H1 (cell line): ENCODE measurements at regions not wholly inside any gene's neighbourhood (a gene's known extent, or its start where the extent isn't known, plus 50 kb on each side); places are given as distances from the start of the nearest gene placed in this dataset.

Source experiments
- CTCF ChIA-PET: fragments of 300-600 bp; sonication (Branson Sonifier 250); formaldehyde crosslinking; loops from one replicate; lab custom pipeline; 2021; ENCODE audit not compliant: partially characterized antibody; lab: Charles Lee
- POLR2A ChIA-PET: fragments of 300-600 bp; sonication (Branson Sonifier 250); formaldehyde crosslinking; loops from one replicate; lab custom pipeline; 2021; ENCODE audit warnings: inconsistent platforms; ENCODE audit not compliant: partially characterized antibody; lab: Charles Lee
- DNase-seq, 2 experiments: peaks; one replicate each; pipeline versions ENCODE4 v3.0.0 to v3.0.0-alpha.2; 2010 to 2022; ENCODE audit warnings: low spot score in 2 of 2, low read depth in 1 of 2, mixed read lengths in 1 of 2
- FAIRE-seq: peaks from 2 replicates; lab custom pipeline; 2011; peaks lifted over from hg19 to GRCh38; lab: Jason Lieb, UNC
- H2AFZ ChIP-seq: 2 replicates; pipeline ENCODE4 v1.8.1; 2012; ENCODE audit warnings: low read length, inconsistent platforms
- H2AK5ac ChIP-seq: 2 replicates; pipeline ENCODE4 v1.6.1; 2013; ENCODE audit warnings: low read depth, low read length
- H2BK120ac ChIP-seq: replicated peaks from 2 replicates; pipeline ENCODE3; 2013; ENCODE audit warnings: low read depth, low read length, inconsistent platforms
- H2BK12ac ChIP-seq: 2 replicates; pipeline ENCODE4 v1.6.1; 2013; ENCODE audit warnings: low read depth, low read length
- H2BK15ac ChIP-seq: 2 replicates; pipeline ENCODE4 v1.6.1; 2013; ENCODE audit warnings: low read length
- H2BK20ac ChIP-seq: 2 replicates; pipeline ENCODE4 v1.6.1; 2013; ENCODE audit warnings: low read length
- H2BK5ac ChIP-seq: 2 replicates; pipeline ENCODE4 v1.6.1; 2013; ENCODE audit warnings: low read depth, low read length
- H3K14ac ChIP-seq: 2 replicates; pipeline ENCODE4 v1.6.1; 2013; ENCODE audit warnings: inconsistent platforms; ENCODE audit not compliant: insufficient read length
- H3K18ac ChIP-seq: 2 replicates; pipeline ENCODE4 v1.6.1; 2013; ENCODE audit warnings: low read length; ENCODE audit errors: extremely low read depth
- H3K23ac ChIP-seq: 2 replicates; pipeline ENCODE4 v1.6.1; 2013; ENCODE audit warnings: inconsistent platforms; ENCODE audit not compliant: insufficient read length
- H3K23me2 ChIP-seq: 2 replicates; pipeline ENCODE4 v1.6.1; 2013; ENCODE audit warnings: low read depth, low read length
- H3K27ac ChIP-seq: 2 replicates; pipeline ENCODE4 v1.6.1; 2011; ENCODE audit warnings: low read depth, low read length, inconsistent platforms
- H3K27me3 ChIP-seq, 4 experiments: replicated peaks in 1 of 4; 1 replicate in 1 of 4; 2 replicates in 3 of 4; pipeline versions ENCODE4 v1.6.1 to v1.8.1; 2011 to 2013; ENCODE audit warnings: low read length in 3 of 4, mild to moderate bottlenecking in 3 of 4, inconsistent platforms in 2 of 4, mixed read lengths in 2 of 4, moderate library complexity in 1 of 4; ENCODE audit not compliant: control insufficient read depth in 3 of 4, insufficient read depth in 3 of 4; ENCODE audit errors: extremely low read depth in 1 of 4
- H3K36me3 ChIP-seq, 4 experiments: 2 replicates each; pipeline versions ENCODE4 v1.6.1 to v1.8.1; 2011 to 2013; ENCODE audit warnings: mild to moderate bottlenecking in 4 of 4, low read length in 3 of 4, moderate library complexity in 2 of 4, control low read depth in 1 of 4, inconsistent platforms in 1 of 4; ENCODE audit not compliant: insufficient read depth in 4 of 4, control insufficient read depth in 2 of 4
- H3K4ac ChIP-seq: replicated peaks from 2 replicates; pipeline ENCODE3; 2013; ENCODE audit warnings: low read length, low read depth, mixed read lengths, inconsistent platforms; ENCODE audit not compliant: insufficient read length
- H3K4me1 ChIP-seq, 4 experiments: replicated peaks in 1 of 4; 1 replicate in 1 of 4; 2 replicates in 3 of 4; pipeline versions ENCODE4 v1.6.1 to v1.8.1; 2011 to 2013; ENCODE audit warnings: low read length in 3 of 4, inconsistent platforms in 2 of 4, mixed read lengths in 1 of 4; ENCODE audit not compliant: insufficient read depth in 4 of 4, control insufficient read depth in 3 of 4
- H3K4me2 ChIP-seq, 2 experiments: 2 replicates each; pipeline versions ENCODE4 v1.6.1 to v1.8.1; 2011 to 2013; ENCODE audit warnings: low read depth in 2 of 2, low read length in 2 of 2, control low read depth in 1 of 2, inconsistent platforms in 1 of 2, mild to moderate bottlenecking in 1 of 2; ENCODE audit not compliant: insufficient read depth in 1 of 2
- H3K4me3 ChIP-seq, 4 experiments: fragments of 200-600, 300-600 bp in 1 of 4; sonication (generic), shearing (Covaris generic), sonication (Bioruptor Twin) in 1 of 4; 2 replicates each; pipeline versions ENCODE4 v1.5.1 to v1.8.1; 2011 to 2016; ENCODE audit warnings: low read length in 4 of 4, low read depth in 3 of 4, control low read depth in 2 of 4, inconsistent platforms in 2 of 4, mild to moderate bottlenecking in 2 of 4, mixed read lengths in 1 of 4, moderate library complexity in 1 of 4; ENCODE audit not compliant: insufficient read depth in 2 of 4; ENCODE audit errors: extremely low read depth in 1 of 4
- H3K56ac ChIP-seq: replicated peaks from 2 replicates; pipeline ENCODE3; 2013; ENCODE audit warnings: low read depth, mild to moderate bottlenecking, mixed read lengths, low read length, inconsistent platforms; ENCODE audit not compliant: insufficient read length
- H3K79me1 ChIP-seq: 2 replicates; pipeline ENCODE4 v1.6.1; 2013; ENCODE audit warnings: low read depth, low read length, control low read depth
- H3K79me2 ChIP-seq, 2 experiments: 2 replicates each; pipeline versions ENCODE4 v1.6.1 to v1.8.1; 2012 to 2013; ENCODE audit warnings: low read length in 2 of 2, mild to moderate bottlenecking in 2 of 2, inconsistent platforms in 1 of 2; ENCODE audit not compliant: insufficient read depth in 2 of 2, control insufficient read depth in 1 of 2
- H3K9ac ChIP-seq, 4 experiments: replicated peaks in 1 of 4; 1 replicate in 1 of 4; 2 replicates in 3 of 4; pipeline versions ENCODE4 v1.6.1 to v1.8.1; 2011 to 2013; ENCODE audit warnings: low read depth in 3 of 4, low read length in 3 of 4, control low read depth in 2 of 4, mild to moderate bottlenecking in 2 of 4, moderate library complexity in 2 of 4, inconsistent platforms in 1 of 4; ENCODE audit errors: extremely low read depth in 1 of 4
- H3K9me3 ChIP-seq, 2 experiments: 2 replicates each; pipeline versions ENCODE4 v1.6.1 to v1.8.1; 2012 to 2013; ENCODE audit warnings: mild to moderate bottlenecking in 2 of 2, moderate library complexity in 2 of 2, control low read depth in 1 of 2, inconsistent platforms in 1 of 2, low read depth in 1 of 2, low read length in 1 of 2, mixed read lengths in 1 of 2; ENCODE audit not compliant: insufficient read depth in 2 of 2
- H4K20me1 ChIP-seq, 2 experiments: replicated peaks in 1 of 2; 2 replicates each; pipeline versions ENCODE3 to v1.8.1; 2011 to 2013; ENCODE audit warnings: inconsistent platforms in 2 of 2, low read length in 2 of 2, mild to moderate bottlenecking in 1 of 2; ENCODE audit not compliant: insufficient read depth in 2 of 2, control insufficient read depth in 1 of 2
- H4K5ac ChIP-seq: 2 replicates; pipeline ENCODE4 v1.6.1; 2013; ENCODE audit warnings: low read length, low read depth, mixed read lengths, inconsistent platforms; ENCODE audit not compliant: insufficient read length
- H4K8ac ChIP-seq: 2 replicates; pipeline ENCODE4 v1.8.0; 2013; ENCODE audit warnings: mild to moderate bottlenecking, moderate library complexity, low read length, inconsistent platforms; ENCODE audit not compliant: insufficient read depth; ENCODE audit errors: extremely low read depth
- H4K91ac ChIP-seq: replicated peaks from 2 replicates; pipeline ENCODE3; 2013; ENCODE audit warnings: low read length, mixed read lengths, inconsistent platforms; ENCODE audit not compliant: insufficient read length
- ASH2L ChIP-seq: fragments of 200-600, 300-600 bp; sonication (generic); IDR thresholded peaks from one replicate; pipeline ENCODE4 v1.7.1; 2017; ENCODE audit warnings: low read length
- ATF2 ChIP-seq: IDR thresholded peaks from 2 replicates; pipeline ENCODE4 v1.6.1; 2012; ENCODE audit warnings: low read length, inconsistent platforms
- POLR2A ChIP-seq, 2 experiments: IDR thresholded peaks; 1 replicate in 1 of 2; 2 replicates in 1 of 2; pipeline ENCODE4 v1.6.1; 2011; ENCODE audit warnings: low read depth in 2 of 2, low read length in 2 of 2, mild to moderate bottlenecking in 2 of 2; ENCODE audit errors: control extremely low read depth in 1 of 2
- SP2 ChIP-seq: IDR thresholded peaks from 2 replicates; pipeline ENCODE4 v1.6.1; 2012; ENCODE audit warnings: mild to moderate bottlenecking, low read length, inconsistent platforms
- WGBS, 2 experiments: shearing (Covaris generic) in 1 of 2; methylation state at CpG; one replicate each; pipeline versions ENCODE4 v1.1.6 to v1.1.7; 2013 to 2015; ENCODE audit warnings: low lambda C conversion rate in 2 of 2, mixed read lengths in 2 of 2, inconsistent platforms in 1 of 2, low coverage in 1 of 2, missing lambda C conversion rate in 1 of 2; ENCODE audit not compliant: insufficient replicate concordance in 2 of 2, insufficient coverage in 1 of 2, insufficient read length in 1 of 2; ENCODE audit errors: extremely low coverage in 1 of 2, missing lambda C conversion rate in 1 of 2; 5-methylcytosine and 5-hydroxymethylcytosine counted together

- ChIA-PET POLR2A (no interaction called here), CTCF (no interaction called here)
- Histone ChIP-seq H3K23ac (no peak overlapping the region), H3K4me1 (peaks cover 0 to 6% (median 0%) of the 10 kb centered on the region in 4 experiments; a peak in 1 of 7 replicates), H3K9me3 (peaks cover 10 to 11% of the 10 kb centered on the region in 2 experiments; a peak in 3 of 4 replicates), H3K18ac (no peak overlapping the region), H3K79me1 (no peaks in the 10 kb centered on the region), H2BK120ac (no peak overlapping the region), H2BK15ac (no peak overlapping the region), H2AK5ac (no peak overlapping the region), H3K36me3 (no peaks in the 10 kb centered on the region), H2BK20ac (no peak overlapping the region), H2AFZ (no peak overlapping the region), H3K4ac (no peak overlapping the region), H4K8ac (no peak overlapping the region), H4K91ac (no peak overlapping the region), H3K4me3 (no peak overlapping the region), H3K27ac (no peak overlapping the region; the same call in 1 of the 2 replicates), H4K5ac (no peak overlapping the region), H2BK5ac (no peak overlapping the region), H3K56ac (no peak overlapping the region), H3K27me3 (no peaks in the 10 kb centered on the region), H3K23me2 (no peaks in the 10 kb centered on the region), H2BK12ac (no peak overlapping the region), H3K4me2 (no peak overlapping the region; a peak in 1 of 4 replicates), H4K20me1 (no peaks in the 10 kb centered on the region), H3K79me2 (no peaks in the 10 kb centered on the region), H3K14ac (no peak overlapping the region), H3K9ac (no peak overlapping the region)
- no peak for DNase-seq
- FAIRE-seq, result peak; percentile 48
- WGBS, 2 experiments, result 80% methylated on average over 3 of the region's 3 CpGs; no CpG with 5 or more reads in 1 of the 2 experiments
- TF ChIP-seq SP2, result no peak
- TF ChIP-seq POLR2A (IDR thresholded peaks at IDR 0.05; ENCODE audit: control extremely low read depth in 1 of 2, low read depth in 2 of 2, low read length in 2 of 2), result no peak
- no peak for TF ChIP-seq ASH2L
- no peak for TF ChIP-seq ATF2
Observed at GRCh38 chr14:61972711-61973110, 210.5 kb downstream of the SNAPC1 start.
